Epithelial cell of esophagus (primary cell): ENCODE measurements at regions not wholly inside any gene's neighbourhood (a gene's known extent, or its start where the extent isn't known, plus 50 kb on each side); places are given as distances from the start of the nearest gene placed in this dataset.

Experiments
- DNase-seq: peaks from one replicate; pipeline ENCODE4 v3.0.0; 2010; ENCODE audit warnings: low read depth
- H3K4me3 ChIP-seq: 2 replicates; pipeline ENCODE4 v1.5.1; 2011; ENCODE audit warnings: mild to moderate bottlenecking, low read length, control low read depth
- TF ChIP-seq, protein P1 (sequence below): IDR thresholded peaks from 2 replicates; pipeline ENCODE4 v1.5.1; 2011; ENCODE audit warnings: low read depth, mild to moderate bottlenecking, low read length, control low read depth, inconsistent platforms; ENCODE audit not compliant: insufficient read depth; ENCODE audit errors: missing control alignments

- no peak overlapping the region for H3K4me3 ChIP-seq
- DNase-seq: no peak
- TF ChIP-seq, protein P1, sequence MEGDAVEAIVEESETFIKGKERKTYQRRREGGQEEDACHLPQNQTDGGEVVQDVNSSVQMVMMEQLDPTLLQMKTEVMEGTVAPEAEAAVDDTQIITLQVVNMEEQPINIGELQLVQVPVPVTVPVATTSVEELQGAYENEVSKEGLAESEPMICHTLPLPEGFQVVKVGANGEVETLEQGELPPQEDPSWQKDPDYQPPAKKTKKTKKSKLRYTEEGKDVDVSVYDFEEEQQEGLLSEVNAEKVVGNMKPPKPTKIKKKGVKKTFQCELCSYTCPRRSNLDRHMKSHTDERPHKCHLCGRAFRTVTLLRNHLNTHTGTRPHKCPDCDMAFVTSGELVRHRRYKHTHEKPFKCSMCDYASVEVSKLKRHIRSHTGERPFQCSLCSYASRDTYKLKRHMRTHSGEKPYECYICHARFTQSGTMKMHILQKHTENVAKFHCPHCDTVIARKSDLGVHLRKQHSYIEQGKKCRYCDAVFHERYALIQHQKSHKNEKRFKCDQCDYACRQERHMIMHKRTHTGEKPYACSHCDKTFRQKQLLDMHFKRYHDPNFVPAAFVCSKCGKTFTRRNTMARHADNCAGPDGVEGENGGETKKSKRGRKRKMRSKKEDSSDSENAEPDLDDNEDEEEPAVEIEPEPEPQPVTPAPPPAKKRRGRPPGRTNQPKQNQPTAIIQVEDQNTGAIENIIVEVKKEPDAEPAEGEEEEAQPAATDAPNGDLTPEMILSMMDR: no peak
Measured at GRCh38 chr3:80807577-80807976, 953.9 kb downstream of the GBE1 start.

DNA sequence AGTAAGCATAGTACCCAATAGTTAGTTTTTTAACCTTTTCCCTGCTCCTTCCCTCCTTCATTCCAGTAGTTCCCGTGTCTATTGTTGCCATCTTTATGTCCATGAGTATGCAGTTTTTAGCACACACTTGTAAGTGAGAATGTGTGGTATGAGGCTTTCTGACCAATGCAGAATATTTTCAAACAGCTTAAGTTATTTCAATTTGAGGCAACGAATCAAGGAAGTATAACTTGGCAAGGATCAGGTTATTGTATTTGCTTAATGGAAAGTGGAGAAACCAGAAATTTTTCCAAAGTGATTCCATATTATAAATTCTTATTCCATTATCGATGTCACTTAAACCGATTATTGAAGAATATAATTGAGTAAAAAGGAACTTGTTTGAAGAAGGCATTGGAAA is 954.8 kb downstream of the GBE1 start:
- TF ChIP-seq, protein P1: no peak
- no peak overlapping the region for H3K4me3 ChIP-seq
- no peak for DNase-seq

DNA sequence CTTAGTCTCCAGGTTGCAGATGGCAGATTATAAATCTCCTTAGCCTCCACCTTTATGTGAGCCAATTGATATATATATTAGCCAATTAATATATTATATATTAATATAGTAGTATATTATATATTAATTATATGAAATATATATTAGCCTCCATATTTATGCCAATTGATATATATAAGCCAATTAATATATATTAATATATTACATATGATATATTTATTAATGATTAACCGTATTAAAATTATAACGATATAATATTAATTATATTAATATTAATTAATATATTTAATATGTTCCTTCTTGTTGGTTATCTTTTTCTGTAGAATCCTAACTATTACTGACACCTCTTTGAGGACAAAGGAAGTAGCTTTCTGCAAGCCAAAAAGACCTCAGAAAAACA is 972.5 kb downstream of the GBE1 start:
- TF ChIP-seq, protein P1: no peak

GRCh38 chr3:80785875-80786274 is 975.6 kb downstream of the GBE1 start:
- no peak for DNase-seq
- no peak overlapping the region for H3K4me3 ChIP-seq
- TF ChIP-seq, protein P1: no peak

More for the DNA sequence above, 972.5 kb downstream of the GBE1 start:
- H3K4me3 ChIP-seq: no peak overlapping the region
- no peak for DNase-seq

DNA sequence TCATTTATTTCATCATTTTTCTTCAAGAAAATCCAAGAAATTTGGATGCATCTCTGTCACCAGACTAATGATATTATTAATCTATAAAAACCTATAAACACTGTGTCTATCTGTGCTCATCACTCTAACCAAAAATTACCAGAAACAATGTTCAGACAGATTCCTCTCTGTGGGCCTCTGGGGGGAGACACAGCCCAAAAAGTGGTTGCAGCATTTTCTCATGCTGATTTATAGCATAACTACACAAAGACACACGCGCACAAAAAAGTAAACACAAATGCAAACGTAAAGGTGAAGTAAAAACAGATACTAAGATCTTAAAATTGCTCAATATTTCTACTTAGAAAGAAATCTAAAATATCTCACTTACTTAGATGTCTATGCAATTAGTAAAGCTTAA is 976.0 kb downstream of the GBE1 start:
- TF ChIP-seq, protein P1: no peak
- no peak overlapping the region for H3K4me3 ChIP-seq
- DNase-seq: peak; percentile 1

GRCh38 chr3:80771085-80771484 is 990.4 kb downstream of the GBE1 start:
- TF ChIP-seq, protein P1: no peak
- H3K4me3 ChIP-seq: no peak overlapping the region
- no peak for DNase-seq
